ENCODE measurements at regions not wholly inside any gene's neighbourhood (a gene's known extent, or its start where the extent isn't known, plus 50 kb on each side); places are given as distances from the start of the nearest gene placed in this dataset.

DNA sequence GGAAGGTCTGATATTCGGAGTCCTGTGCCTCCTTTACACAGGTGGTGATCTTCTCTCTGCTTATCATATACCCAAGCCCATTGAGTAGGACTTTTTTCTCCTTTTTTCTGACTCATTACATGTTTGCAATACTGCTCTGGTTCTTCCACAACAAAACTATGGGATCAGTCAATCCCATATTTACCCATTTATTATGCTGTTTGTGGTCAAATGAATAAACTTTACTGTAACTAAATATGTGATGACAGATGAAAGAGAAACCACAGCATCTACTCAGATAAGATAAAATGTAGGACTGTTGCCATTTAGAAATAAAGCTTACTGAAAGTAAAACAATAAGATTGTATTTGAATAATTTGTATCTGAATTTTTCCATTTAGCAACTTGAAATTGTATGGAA lies 958.7 kb upstream of the FAT3 start:
- TF ChIP-seq, protein P1, sequence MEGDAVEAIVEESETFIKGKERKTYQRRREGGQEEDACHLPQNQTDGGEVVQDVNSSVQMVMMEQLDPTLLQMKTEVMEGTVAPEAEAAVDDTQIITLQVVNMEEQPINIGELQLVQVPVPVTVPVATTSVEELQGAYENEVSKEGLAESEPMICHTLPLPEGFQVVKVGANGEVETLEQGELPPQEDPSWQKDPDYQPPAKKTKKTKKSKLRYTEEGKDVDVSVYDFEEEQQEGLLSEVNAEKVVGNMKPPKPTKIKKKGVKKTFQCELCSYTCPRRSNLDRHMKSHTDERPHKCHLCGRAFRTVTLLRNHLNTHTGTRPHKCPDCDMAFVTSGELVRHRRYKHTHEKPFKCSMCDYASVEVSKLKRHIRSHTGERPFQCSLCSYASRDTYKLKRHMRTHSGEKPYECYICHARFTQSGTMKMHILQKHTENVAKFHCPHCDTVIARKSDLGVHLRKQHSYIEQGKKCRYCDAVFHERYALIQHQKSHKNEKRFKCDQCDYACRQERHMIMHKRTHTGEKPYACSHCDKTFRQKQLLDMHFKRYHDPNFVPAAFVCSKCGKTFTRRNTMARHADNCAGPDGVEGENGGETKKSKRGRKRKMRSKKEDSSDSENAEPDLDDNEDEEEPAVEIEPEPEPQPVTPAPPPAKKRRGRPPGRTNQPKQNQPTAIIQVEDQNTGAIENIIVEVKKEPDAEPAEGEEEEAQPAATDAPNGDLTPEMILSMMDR (conservative IDR thresholded peaks at IDR 0.05 in 1 of 2, IDR thresholded peaks at IDR 0.05 in 1 of 2; ENCODE audit: extremely low read depth in 1 of 2, insufficient read depth in 1 of 2, low read depth in 1 of 2, low read length in 2 of 2), result no peak
- TF ChIP-seq EZH2 (IDR thresholded peaks at IDR 0.05; ENCODE audit: borderline replicate concordance, low read length), result no peak
